ENCODE measurements at regions not wholly inside any gene's neighbourhood (a gene's known extent, or its start where the extent isn't known, plus 50 kb on each side); places are given as distances from the start of the nearest gene placed in this dataset.

GRCh38 chr18:41326311-41326710 is 628.7 kb upstream of the PIK3C3 start:
- DNase-seq = peak; percentile 44

GRCh38 chr18:41324934-41325333 is 630.1 kb upstream of the PIK3C3 start:
- no peak for DNase-seq

GRCh38 chr18:41324020-41324791 is 630.8 kb upstream of the PIK3C3 start:
- DNase-seq = no peak

DNA sequence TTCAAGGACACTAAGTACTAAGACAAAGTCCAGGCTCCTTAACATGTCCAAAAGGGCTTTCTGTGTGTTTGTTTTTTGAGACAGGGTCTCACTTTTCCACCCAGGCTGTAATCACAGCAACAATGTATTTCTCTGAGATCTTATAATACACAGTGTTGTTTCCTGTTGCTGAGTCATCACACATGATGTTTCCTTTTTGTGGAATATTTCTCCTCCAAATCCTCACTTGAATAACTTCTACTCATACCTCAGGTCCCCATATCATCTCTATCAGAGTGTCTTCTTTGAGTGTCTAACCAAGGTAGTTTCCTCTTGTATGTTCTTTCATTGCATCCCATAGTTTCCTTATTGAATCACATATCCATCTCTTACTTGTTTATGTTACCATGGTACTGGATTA is 632.0 kb upstream of the PIK3C3 start:
- DNase-seq = no peak

GRCh38 chr18:41320100-41320499 is 634.9 kb upstream of the PIK3C3 start:
- DNase-seq = no peak

GRCh38 chr18:41315134-41315533 is 639.9 kb upstream of the PIK3C3 start:
- no peak for DNase-seq

- no peak for DNase-seq
Measured at GRCh38 chr18:41311571-41312547, 643.2 kb upstream of the PIK3C3 start.

DNA sequence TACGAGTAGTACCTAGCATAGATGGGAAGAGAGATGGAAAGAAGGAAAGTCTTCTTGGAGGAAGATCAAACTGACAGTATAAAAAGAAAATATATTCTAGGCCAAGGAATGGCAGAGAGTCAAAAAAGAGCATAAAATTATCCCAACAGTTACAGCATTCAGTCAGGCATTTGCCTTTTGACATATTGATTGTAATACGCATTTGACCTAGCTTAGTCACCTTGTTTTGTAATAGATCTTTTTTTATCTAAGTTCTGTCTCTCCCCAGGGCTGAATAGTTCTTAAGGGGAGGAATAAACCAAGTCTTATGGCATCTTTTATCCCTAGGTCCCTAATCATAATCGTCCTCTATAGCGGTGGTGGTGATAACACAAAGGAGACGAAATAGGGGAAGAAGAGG is 657.3 kb upstream of the PIK3C3 start:
- no peak for DNase-seq

GRCh38 chr18:41269294-41269693 is 685.7 kb upstream of the PIK3C3 start:
- no peak for DNase-seq

GRCh38 chr18:41268271-41268670 is 686.8 kb upstream of the PIK3C3 start:
- DNase-seq = no peak

GRCh38 chr18:41266616-41267015 is 688.4 kb upstream of the PIK3C3 start:
- DNase-seq = no peak

DNA sequence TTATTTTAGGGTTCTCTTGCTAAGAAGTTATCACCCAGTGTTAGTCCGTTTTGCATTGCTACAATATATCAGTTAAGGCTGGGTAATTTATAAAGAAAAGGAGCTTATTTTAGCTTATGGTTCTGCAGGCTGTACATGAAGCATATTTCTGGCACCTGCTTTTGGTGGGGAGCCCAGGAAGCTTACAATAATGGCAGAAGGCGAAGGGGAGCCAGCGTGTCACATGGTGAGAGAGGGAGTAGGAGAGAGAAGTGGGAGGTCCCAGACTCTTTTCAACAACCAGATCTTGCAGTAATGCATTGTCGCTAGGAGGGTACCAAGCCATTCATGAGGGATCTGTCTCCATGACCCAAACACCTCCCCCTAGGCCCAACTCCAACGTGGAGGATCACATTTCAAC is 688.8 kb upstream of the PIK3C3 start:
- DNase-seq = no peak

GRCh38 chr18:41265047-41265446 is 690.0 kb upstream of the PIK3C3 start:
- no peak for DNase-seq

DNA sequence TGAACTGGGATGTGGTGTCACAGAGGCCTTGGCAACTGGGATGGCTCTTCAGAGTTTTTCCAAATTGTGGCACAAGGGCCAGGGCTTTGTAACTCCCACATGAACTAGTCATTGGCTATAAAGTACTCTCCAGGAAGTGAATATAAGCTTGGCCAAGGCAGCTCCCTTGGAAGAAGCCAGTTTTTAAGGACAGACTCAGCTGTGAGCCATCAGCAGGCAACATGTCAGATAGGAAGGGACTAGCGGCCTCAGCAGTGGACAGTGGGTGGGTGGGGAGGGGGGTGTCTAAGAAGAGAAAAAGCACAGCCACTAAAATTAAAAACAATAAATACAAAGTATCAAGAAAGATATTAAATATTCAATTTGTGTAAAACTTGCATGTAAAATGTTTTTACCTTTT is 691.1 kb upstream of the PIK3C3 start:
- no peak for DNase-seq

- DNase-seq = no peak
Measured at GRCh38 chr18:41262688-41263087, 692.3 kb upstream of the PIK3C3 start.

- no peak for DNase-seq
Measured at GRCh38 chr18:41244591-41245037, 710.4 kb upstream of the PIK3C3 start.

- no peak for DNase-seq
Measured at GRCh38 chr18:41237317-41237716, 717.7 kb upstream of the PIK3C3 start.

- DNase-seq = no peak
Measured at GRCh38 chr18:41231681-41232080, 723.4 kb upstream of the PIK3C3 start.

DNA sequence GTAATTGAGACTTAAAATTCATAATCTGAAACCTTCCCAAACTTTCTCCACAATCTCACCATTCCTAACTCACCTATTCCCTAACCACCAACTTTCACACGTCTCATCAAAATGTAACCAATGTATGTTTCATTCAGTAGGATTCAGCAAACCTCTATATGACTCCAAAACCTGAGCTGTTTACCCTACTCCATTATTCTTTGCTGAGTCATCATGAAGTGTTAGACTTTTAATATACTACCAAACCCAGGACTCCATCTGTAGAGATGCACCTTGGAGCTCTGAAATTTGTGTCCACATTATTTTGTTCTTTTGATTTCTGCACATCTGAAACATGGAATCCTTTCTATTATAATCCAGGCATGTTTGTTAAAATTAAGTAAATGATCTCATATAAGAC is 727.0 kb upstream of the PIK3C3 start:
- no peak for DNase-seq

DNA sequence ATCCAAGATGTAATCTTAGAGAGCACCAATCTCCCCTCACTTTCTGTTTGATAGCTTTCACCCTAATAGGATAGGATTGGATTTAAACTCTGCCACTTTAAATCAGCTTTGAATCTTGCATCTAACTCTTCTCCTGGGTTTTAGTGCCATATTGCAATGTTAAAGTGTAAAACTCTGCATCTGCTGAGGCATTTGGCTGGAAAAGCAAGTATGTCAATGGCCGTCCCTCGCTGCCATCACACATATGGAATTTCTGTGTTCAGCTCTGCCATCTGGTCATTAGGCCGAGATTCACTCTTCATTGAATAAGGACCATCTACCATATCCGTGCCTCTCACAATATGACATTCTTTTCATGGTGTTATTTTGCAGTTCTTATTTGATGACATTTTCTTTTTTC is 728.1 kb upstream of the PIK3C3 start:
- no peak for DNase-seq

DNA sequence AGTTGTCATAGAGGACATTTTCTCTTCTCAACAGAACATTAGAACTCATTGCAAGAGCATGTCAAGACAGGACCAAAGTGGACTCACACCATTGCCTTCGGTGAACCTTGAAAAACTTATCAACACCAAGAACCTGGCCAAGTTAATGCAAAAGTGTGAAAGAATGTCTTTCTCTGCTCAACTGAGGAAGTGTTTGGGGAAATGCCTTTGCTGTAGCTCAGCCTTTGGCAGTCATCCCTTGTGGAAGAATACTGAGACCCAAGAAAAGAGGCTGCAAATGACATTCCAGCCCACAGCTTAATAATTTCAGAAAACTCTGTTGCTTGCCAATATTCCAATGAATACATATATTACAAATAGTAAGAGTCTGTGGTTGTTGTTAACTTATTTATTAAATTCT is 728.8 kb upstream of the PIK3C3 start:
- DNase-seq = no peak

DNA sequence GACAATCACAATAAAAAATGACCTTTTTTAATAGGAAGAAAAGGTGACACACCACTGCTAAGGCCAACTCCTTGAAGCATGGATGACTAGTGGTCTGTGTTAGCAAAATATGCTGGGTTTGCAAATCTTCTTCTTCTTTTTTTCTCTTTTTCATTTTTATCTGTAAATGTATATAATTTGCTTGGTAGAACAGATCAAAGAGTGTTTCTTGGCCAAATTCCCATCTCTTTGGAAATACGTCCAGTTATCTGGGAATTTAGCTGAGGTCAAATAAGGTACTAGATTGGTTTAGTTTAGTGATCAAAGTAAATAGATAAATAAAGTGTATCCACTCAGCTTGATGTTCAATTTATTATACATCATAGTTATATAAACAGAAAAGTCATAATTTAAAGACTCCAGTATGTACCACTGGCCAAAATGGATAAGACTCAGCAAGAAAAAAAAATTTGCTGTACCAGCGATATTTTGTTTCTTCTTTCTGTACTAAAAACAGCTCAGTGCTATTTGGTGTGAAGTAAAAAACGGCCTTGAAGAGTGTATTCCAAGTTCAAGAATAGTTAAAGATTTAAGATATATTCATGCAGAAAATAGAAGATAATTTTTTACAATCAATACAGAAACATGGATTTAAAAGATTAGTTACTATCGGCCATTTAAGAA is 738.6 kb upstream of the PIK3C3 start:
- DNase-seq = no peak

GRCh38 chr18:41207706-41208105 is 747.3 kb upstream of the PIK3C3 start:
- DNase-seq = no peak
